Neural progenitor cell (in vitro differentiated cells): ENCODE measurements at regions not wholly inside any gene's neighbourhood (a gene's known extent, or its start where the extent isn't known, plus 50 kb on each side); places are given as distances from the start of the nearest gene placed in this dataset.

Experiments used
- DNase-seq: peaks from one replicate; pipeline ENCODE4 v3.0.0-alpha.2; 2016; ENCODE audit warnings: low spot score
- H2AFZ ChIP-seq: fragments of 200-600 bp; sonication (generic); replicated peaks from 2 replicates; pipeline ENCODE4 v1.6.1; 2016; ENCODE audit warnings: antibody characterized with exemption
- H3F3A ChIP-seq: fragments of 200-600 bp; sonication (generic); 2 replicates; pipeline ENCODE4 v1.6.1; 2016; ENCODE audit warnings: antibody characterized with exemption, low read depth
- H3K27ac ChIP-seq: fragments of 200-600 bp; sonication (generic); 2 replicates; pipeline ENCODE4 v1.5.1; 2016; ENCODE audit warnings: mild to moderate bottlenecking
- H3K27me3 ChIP-seq: fragments of 200-600 bp; sonication (generic); 2 replicates; pipeline ENCODE4 v1.6.1; 2016; ENCODE audit warnings: mild to moderate bottlenecking, moderate library complexity
- H3K36me3 ChIP-seq: fragments of 200-600 bp; sonication (generic); 2 replicates; pipeline ENCODE4 v1.5.1; 2016
- H3K4me1 ChIP-seq: fragments of 200-600 bp; sonication (generic); 2 replicates; pipeline ENCODE4 v1.6.1; 2016; ENCODE audit warnings: mixed run types
- H3K4me2 ChIP-seq: fragments of 200-600 bp; sonication (generic); 2 replicates; pipeline ENCODE4 v1.6.1; 2016
- H3K4me3 ChIP-seq: fragments of 200-600 bp; sonication (generic); 2 replicates; pipeline ENCODE4 v1.5.1; 2016
- H3K79me2 ChIP-seq: fragments of 200-600 bp; sonication (generic); 2 replicates; pipeline ENCODE4 v1.6.1; 2016; ENCODE audit warnings: low read depth
- H3K9ac ChIP-seq: fragments of 200-600 bp; sonication (generic); 2 replicates; pipeline ENCODE4 v1.6.1; 2016
- H3K9me3 ChIP-seq: fragments of 200-600 bp; sonication (generic); 2 replicates; pipeline ENCODE4 v1.5.1; 2016; ENCODE audit warnings: low read depth
- H4K20me1 ChIP-seq: fragments of 200-600 bp; sonication (generic); 2 replicates; pipeline ENCODE4 v1.6.1; 2016; ENCODE audit warnings: low read depth
- H3K27ac Mint-ChIP-seq: 3 replicates; pipeline ENCODE4 v1.8.0; 2021; ENCODE audit warnings: mixed read lengths
- H3K27me3 Mint-ChIP-seq: 2 replicates; pipeline ENCODE4 v1.8.0; 2022; ENCODE audit warnings: low read depth, mild to moderate bottlenecking, inconsistent platforms, moderate library complexity, mixed read lengths; ENCODE audit not compliant: insufficient read depth
- H3K36me3 Mint-ChIP-seq: 3 replicates; pipeline ENCODE4 v1.8.0; 2021; ENCODE audit warnings: mixed read lengths
- H3K4me1 Mint-ChIP-seq: 3 replicates; pipeline ENCODE4 v1.8.0; 2021; ENCODE audit warnings: mixed read lengths
- H3K4me3 Mint-ChIP-seq: 3 replicates; pipeline ENCODE4 v1.8.0; 2021; ENCODE audit warnings: mild to moderate bottlenecking, moderate library complexity, mixed read lengths
- H3K9me3 Mint-ChIP-seq: 3 replicates; pipeline ENCODE4 v1.8.0; 2020; ENCODE audit warnings: mixed read lengths
- EZH2 ChIP-seq: fragments of 200-600 bp; sonication (generic); IDR thresholded peaks from 2 replicates; pipeline ENCODE4 v1.6.1; 2017; ENCODE audit warnings: antibody characterized with exemption, mild to moderate bottlenecking, moderate library complexity
- EZH2phosphoT487 ChIP-seq: fragments of 200-600 bp; sonication (generic); IDR thresholded peaks from 2 replicates; pipeline ENCODE4 v1.6.1; 2017; ENCODE audit warnings: antibody characterized with exemption
- TF ChIP-seq, protein P1 (sequence below): fragments of 200-600 bp; sonication (generic); IDR thresholded peaks from 2 replicates; pipeline ENCODE4 v1.5.1; 2017; ENCODE audit warnings: antibody characterized with exemption, mild to moderate bottlenecking

DNA sequence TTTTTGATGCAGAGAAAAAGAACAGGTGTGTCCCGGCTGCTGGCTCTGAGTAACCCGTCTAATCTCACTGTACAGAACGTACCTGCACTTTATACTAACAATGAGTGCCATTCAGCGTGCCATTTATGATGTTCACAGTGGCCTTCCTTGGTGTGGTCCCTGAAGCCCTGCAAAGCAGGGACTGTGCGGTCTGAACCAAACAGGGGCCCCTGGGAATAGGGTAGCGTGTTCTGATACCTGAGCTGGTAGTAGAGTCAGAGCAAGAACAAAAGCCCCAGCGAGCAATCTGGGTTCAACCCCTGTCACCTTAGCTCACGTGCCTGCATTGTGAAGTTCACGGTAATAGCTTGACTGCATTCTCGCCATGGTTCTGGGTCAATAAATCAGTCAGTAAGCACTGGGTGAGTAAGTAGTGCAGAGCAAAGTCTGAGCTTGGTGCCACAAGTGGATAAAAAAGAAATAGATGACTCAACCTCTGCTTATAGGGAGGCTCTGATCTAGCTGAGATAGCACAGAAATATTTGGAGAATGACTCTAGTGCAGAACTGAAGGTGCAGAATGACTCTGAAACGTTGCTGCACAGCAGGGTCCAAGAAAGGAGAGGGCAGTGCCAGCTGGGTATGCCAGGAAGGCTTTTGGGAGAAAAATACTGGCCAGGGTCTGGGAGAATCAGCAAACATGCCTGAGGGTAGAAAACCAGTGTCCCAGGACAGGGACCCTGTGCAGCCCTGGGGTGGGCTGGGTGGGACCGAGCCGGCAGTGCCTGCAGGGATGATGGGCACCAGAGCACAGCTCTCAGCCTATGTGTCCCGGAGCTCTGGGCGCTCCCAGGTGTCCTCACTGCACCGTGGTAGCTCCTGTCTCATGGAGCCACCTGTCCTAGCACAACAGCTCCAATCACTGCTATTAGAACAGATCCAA lies 125.9 kb downstream of the RHOU start:
- Histone ChIP-seq H2AFZ (no peak overlapping the region), H3K79me2 (no peaks in the 10 kb centered on the region), H3K4me3 (no peak overlapping the region), H3K9ac (no peak overlapping the region), H3K9me3 (no peaks in the 10 kb centered on the region), H4K20me1 (no peaks in the 10 kb centered on the region), H3K4me1 (peaks cover 22% of the 10 kb centered on the region), H3K27me3 (no peaks in the 10 kb centered on the region), H3K27ac (no peak overlapping the region), H3K36me3 (no peaks in the 10 kb centered on the region), H3F3A (peaks cover 12% of the 10 kb centered on the region), H3K4me2 (no peak overlapping the region)
- Mint-ChIP-seq H3K4me1 (peaks cover 52% of the 10 kb centered on the region), H3K4me3 (no peak overlapping the region), H3K9me3 (no peaks in the 10 kb centered on the region), H3K27ac (no peak overlapping the region), H3K36me3 (no peaks in the 10 kb centered on the region), H3K27me3 (peaks cover 19% of the 10 kb centered on the region)
- DNase-seq: no peak
- TF ChIP-seq EZH2 (no peak), EZH2phosphoT487 (no peak)
- TF ChIP-seq, protein P1, sequence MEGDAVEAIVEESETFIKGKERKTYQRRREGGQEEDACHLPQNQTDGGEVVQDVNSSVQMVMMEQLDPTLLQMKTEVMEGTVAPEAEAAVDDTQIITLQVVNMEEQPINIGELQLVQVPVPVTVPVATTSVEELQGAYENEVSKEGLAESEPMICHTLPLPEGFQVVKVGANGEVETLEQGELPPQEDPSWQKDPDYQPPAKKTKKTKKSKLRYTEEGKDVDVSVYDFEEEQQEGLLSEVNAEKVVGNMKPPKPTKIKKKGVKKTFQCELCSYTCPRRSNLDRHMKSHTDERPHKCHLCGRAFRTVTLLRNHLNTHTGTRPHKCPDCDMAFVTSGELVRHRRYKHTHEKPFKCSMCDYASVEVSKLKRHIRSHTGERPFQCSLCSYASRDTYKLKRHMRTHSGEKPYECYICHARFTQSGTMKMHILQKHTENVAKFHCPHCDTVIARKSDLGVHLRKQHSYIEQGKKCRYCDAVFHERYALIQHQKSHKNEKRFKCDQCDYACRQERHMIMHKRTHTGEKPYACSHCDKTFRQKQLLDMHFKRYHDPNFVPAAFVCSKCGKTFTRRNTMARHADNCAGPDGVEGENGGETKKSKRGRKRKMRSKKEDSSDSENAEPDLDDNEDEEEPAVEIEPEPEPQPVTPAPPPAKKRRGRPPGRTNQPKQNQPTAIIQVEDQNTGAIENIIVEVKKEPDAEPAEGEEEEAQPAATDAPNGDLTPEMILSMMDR: no peak

- no peak overlapping the region for H3K4me3 Mint-ChIP-seq
- H3K9ac ChIP-seq: no peak overlapping the region
- H3K27me3 ChIP-seq: no peaks in the 10 kb centered on the region
- no peaks in the 10 kb centered on the region for H3K9me3 ChIP-seq
- H3F3A ChIP-seq: peaks cover 14% of the 10 kb centered on the region
- no peak overlapping the region for H3K27ac ChIP-seq
- no peak overlapping the region for H3K4me2 ChIP-seq
- H3K4me1 ChIP-seq: peaks cover 28% of the 10 kb centered on the region
- H2AFZ ChIP-seq: no peak overlapping the region
- no peaks in the 10 kb centered on the region for H3K79me2 ChIP-seq
- no peak overlapping the region for H3K27ac Mint-ChIP-seq
- no peaks in the 10 kb centered on the region for H3K9me3 Mint-ChIP-seq
- no peaks in the 10 kb centered on the region for H4K20me1 ChIP-seq
- no peak overlapping the region for H3K4me3 ChIP-seq
- TF ChIP-seq, protein P1: no peak
- TF ChIP-seq EZH2phosphoT487 (no peak), EZH2 (no peak)
- H3K36me3 Mint-ChIP-seq: no peaks in the 10 kb centered on the region
- peaks cover 22% of the 10 kb centered on the region for H3K27me3 Mint-ChIP-seq
- no peak for DNase-seq
- H3K36me3 ChIP-seq: no peaks in the 10 kb centered on the region
- peaks cover 58% of the 10 kb centered on the region for H3K4me1 Mint-ChIP-seq
Measured at GRCh38 chr1:228861832-228862180, 126.5 kb downstream of the RHOU start.

DNA sequence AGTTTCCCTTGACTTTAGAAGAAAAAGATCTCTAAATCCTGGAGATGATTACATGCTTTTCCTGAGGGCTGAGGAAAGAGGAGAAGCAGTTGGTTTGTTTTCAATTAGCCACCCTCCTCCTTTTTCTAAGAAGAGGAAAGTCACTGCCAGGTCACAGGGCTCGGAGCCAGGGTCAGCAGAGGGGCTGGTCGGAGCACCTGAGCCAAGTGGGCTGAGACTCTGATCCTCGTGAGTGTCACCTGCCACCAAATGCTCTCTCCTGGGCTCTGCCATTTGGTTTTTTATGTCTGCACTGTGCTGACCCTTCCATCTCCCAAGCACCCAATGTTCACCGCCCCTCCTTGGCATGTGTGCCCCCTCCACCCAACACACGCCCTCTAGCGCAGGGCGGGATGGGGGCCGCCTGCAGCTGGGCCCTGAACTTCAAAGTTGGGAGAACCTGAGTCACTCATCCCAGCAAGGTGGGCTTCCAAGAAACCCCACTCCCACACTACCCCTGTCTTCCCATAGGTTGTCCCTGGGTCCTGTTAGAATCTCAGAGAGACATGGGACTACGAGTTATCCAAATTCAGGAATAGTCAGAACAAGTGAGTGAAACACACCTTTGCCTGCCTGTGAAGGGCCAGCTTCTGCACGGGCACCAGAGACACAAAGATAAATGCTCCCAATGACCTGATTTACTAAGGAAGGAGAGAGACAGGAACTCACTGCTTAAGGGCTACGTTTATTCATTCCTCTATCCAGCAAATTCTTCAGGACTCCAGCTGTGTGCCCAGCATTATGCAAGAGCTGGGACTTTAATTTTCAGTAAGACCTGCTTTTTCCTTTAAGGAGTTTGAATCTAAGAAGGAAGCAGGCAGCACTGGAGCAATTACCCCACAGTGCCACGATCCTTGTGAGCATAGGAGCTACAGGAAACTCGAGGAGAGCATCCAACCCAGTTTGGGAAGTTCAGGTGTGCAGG lies 127.5 kb downstream of the RHOU start:
- Histone ChIP-seq H3K79me2 (no peaks in the 10 kb centered on the region), H3K4me3 (no peak overlapping the region), H3K36me3 (no peaks in the 10 kb centered on the region), H3F3A (peaks cover 14% of the 10 kb centered on the region), H2AFZ (no peak overlapping the region), H3K27me3 (no peaks in the 10 kb centered on the region), H3K27ac (no peak overlapping the region), H4K20me1 (no peaks in the 10 kb centered on the region), H3K4me2 (no peak overlapping the region), H3K4me1 (peaks cover 34% of the 10 kb centered on the region), H3K9ac (no peak overlapping the region), H3K9me3 (no peaks in the 10 kb centered on the region)
- peaks cover 67% of the 10 kb centered on the region for H3K4me1 Mint-ChIP-seq
- no peaks in the 10 kb centered on the region for H3K9me3 Mint-ChIP-seq
- H3K27ac Mint-ChIP-seq: no peak overlapping the region
- no peak overlapping the region for H3K4me3 Mint-ChIP-seq
- peaks cover 22% of the 10 kb centered on the region for H3K27me3 Mint-ChIP-seq
- H3K36me3 Mint-ChIP-seq: no peaks in the 10 kb centered on the region
- TF ChIP-seq, protein P1: no peak
- no peak for DNase-seq
